HG03565 (cell line): ENCODE measurements at regions not wholly inside any gene's neighbourhood (a gene's known extent, or its start where the extent isn't known, plus 50 kb on each side); places are given as distances from the start of the nearest gene placed in this dataset.

Source experiments
- ATAC-seq: cut with Tn5 transposase; IDR thresholded peaks from one replicate; pipeline ENCODE4 v1.9.1; 2021; ENCODE audit warnings: mild to moderate bottlenecking, moderate library complexity; ENCODE audit not compliant: unreplicated experiment

DNA sequence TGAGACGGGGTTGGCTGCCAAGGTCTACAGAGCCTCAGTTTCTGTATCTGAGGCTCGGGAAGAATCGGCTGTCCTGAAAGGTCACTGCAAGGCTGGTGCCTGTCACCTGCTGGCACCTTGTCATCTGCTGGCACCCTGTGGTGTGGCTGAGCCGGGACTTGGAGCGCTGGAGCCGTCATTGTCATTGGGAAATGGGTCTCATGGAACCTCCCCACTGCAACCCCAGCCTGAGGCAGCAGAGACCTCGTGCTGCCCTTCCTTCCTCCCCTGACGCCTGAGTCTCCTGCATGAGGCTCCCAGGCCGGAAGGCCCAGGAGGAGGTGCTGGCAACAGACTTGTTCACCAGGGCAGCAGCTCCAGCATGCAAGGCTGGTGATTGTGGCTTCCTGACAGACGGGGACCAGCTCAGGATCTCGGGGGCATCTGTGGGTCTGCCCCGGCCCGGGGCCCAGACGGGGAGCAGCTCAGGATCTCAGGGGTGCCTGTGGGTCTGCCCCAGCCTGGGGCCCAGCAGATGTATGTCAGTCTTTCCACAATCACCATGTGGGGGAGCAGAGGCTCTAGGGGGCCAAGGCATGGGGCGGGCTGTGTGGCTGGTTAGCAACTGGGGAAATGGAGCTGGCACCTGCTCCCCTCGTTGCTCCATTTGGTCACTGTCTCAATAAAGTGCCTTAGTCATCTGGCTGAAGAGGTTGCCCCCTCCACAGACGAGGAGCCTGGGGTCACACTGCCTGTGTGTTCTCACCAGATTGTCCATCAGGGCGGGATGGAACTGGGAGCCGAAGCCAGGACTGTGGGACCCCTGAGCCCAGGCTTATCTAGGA lies 668.7 kb downstream of the BRD1 start:
- ATAC-seq: no peak

DNA sequence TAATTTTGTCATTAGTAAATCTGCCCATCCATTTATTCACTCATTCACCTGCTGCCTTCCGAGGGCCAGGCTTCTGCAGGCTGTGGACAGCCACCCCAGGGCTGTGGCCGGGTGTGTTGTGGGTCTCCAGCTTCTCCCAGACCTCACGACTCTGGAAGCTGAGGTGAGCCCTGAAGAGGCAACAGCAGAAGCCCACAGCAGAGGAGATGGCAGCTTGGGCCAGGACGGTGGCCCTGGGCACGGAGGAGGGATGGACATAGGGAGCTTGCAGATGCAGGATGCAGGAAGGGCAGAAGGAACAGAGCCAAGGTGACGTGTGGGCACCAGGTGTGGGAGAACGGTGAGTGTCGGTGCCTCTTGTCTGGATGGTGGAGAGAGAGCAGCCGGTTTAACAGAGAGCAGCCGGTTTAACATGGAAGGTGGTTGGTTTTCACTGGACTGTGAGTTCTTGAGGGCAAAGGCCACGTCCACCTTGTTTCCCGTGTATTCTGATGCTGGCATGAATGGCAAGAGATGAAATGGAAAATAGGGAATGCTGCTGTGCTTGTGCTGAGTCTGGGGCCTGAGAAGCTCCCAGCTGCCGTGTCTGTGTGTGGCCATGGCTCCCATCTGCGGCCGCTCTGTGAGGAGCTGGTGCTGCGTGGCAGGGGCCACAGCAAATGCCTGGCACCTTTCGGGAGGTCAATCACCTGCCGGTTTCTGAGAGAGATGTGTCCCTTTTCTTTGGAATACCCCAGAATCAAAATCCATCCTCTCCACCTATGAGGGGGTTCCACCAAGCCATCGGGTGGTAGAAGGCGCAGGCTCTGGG lies 669.9 kb downstream of the BRD1 start:
- no peak for ATAC-seq

DNA sequence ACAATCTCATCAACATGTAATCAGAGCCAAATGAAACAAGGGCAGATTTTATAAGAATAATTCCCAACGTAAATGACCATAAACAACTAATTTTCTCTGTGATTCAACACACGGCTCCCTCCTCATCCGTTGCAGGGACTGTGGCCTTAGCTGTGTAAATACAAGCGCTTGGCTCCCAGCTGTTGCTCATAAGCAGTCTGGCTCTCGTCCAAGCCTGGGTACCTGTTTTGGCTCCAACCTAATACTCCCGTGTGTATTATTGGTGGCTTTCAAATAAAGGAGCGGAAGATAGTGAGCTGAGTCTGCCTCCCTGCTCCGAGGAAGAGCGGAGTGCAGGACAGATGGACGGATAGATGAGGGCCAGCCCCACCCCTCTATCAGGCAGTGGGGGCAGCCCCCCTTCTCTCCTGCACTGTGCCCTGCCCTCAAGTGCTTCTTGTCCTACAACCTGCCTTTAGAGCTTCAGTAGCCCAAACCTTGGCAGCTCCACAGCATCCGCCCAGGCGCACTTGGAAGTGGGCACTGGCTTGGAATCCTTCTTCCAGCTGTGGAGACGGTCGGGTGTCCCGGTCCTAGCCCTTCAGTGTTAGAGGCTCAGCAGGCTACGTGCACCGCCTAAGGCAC lies 670.9 kb downstream of the BRD1 start:
- ATAC-seq: no peak

DNA sequence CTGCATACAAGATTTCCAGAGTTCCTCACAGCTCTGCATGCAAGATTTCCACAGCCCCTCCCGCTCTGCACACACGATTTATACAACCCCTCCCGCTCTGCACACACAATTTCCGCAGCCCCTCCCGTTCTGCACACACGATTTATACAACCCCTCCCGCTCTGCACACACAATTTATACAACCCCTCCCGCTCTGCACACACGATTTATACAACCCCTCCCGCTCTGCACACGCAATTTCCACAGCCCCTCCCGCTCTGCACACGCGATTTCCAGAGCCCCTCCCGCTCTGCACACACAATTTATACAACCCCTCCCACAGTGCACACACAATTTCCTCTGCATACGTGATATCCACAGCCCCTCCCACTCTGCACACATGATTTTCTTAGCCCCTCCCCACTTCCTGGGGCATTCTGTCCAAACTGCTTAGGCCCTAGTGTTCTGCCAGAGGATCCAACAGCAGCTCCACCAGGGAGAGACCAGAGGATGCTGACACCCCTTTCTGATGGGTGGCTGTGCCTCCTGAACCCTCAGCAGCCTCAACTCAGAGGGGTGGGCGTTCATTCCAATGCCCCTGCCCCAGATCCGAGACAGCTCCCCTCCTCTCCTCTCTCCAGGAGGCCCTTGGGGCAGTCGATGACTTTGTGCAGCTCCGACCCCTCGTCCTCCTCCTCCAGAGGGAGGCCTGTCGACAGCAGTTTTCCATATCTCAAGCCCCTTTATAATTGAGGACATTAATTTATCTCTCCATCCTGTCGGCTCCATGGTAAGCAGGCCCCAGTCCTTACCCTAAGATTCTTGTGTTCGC lies 671.7 kb downstream of the BRD1 start:
- ATAC-seq: no peak

DNA sequence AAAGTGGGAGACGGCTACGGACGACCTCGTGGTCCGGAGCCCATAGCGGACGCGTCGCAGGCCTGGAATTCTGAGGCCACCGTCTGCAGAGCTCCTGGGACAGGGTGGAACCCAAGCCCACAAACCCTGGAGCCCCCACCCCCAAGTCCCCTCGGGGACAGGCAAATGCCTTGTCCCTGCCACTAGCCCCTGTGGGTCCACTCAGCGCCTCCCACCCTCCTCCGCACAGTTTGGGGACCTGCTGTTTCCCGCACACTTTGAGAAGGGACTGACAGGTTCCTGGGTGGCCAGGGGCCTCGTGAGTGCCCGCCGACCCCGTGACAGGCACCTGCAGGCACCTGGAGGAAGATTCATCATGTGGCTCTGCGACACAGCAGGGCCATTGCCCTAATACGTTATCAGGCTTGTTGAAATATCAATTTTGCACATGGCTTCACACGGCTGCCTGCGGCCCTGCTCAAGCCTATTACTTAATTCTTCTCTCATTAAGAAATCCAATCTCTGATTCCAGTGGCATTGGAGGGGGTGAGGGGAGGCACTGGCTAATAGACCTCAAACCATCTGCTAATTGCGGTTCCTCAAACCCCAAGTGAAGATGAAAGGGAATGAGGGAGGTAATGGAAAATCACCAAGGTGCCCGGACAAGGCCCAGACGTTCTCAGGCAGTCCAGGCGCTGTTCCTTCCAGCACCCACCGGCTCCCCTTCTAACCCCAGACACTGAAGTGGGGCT lies 672.5 kb downstream of the BRD1 start:
- no peak for ATAC-seq

DNA sequence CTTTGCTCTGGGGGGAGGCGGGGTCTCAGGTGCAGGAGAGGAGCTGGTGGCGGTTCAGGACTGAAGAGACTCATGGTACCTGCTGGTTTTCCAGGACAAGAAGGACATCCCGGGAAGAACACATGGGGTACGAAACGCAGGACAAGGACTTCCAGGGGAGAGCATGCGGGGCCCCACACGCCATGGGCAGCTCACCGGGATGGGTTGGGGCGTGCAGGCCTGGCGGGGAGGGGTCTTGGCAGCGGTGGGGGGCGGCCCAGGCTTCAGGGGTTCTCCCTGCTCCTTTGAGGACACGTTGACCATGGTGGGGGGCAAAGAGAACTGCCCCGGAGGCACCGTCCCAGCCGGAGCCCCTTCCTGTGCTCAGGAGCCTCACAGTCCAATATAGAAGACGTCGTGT lies 673.2 kb downstream of the BRD1 start:
- ATAC-seq: no peak

DNA sequence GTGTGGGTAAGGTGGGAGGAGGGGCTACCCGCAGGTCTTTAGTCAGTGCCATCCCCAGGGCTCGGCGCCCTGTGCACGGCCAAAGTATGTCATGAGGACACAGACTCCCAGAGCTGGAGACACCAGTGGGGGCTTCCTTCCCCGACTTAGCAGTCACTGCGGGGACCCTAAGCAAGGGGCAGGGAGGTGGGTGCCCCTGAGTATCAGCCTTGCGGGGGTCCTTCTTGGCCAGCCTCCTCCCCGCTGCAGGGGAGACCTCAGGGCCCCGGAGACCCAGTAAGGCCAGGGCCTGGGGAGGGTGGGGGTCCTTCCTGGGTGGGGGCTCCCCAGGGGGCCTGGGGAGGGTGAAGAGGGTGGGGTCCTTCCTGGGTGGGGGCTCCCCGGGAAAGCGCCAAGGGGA lies 673.8 kb downstream of the BRD1 start:
- ATAC-seq: no peak

DNA sequence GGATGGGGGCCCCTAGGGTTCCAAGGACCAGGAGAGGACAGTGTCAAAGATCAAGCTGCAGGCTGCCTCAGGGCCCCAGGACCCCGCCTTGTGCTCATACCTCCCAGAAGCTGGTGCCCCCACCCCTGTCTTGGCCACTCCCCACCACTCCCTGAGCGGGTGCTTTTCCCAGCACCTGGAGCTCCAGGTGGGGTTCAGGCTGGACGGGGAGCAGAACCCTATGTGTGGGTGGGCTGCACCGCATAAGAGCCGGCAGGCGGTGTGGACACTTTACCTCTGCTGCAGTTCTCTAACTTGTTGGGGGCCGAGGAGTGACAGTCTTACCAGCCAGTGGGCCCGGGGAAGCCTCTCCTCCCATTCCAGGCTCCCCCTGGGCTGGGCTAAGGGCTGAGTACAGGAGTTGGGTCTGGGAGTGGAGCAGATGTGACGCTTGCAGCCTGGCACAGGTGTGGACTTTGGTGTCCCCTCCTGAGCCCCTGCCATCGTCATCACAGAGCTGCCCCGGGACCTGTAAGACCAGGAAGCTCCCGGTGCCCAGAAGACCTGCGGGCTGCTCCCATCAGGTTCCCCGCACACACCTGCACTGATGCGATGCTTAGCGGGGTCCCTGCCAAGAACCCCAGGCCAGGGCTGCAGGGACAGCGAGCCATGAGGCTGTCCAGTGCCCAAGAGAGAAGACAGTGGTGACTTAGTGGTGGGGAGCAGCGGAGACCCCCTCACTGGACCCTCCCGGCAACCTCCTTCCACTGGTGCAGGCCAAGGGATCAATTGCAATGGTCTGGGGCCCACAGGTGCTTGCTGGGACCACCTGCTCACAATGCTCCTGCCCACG lies 674.5 kb downstream of the BRD1 start:
- no peak for ATAC-seq

DNA sequence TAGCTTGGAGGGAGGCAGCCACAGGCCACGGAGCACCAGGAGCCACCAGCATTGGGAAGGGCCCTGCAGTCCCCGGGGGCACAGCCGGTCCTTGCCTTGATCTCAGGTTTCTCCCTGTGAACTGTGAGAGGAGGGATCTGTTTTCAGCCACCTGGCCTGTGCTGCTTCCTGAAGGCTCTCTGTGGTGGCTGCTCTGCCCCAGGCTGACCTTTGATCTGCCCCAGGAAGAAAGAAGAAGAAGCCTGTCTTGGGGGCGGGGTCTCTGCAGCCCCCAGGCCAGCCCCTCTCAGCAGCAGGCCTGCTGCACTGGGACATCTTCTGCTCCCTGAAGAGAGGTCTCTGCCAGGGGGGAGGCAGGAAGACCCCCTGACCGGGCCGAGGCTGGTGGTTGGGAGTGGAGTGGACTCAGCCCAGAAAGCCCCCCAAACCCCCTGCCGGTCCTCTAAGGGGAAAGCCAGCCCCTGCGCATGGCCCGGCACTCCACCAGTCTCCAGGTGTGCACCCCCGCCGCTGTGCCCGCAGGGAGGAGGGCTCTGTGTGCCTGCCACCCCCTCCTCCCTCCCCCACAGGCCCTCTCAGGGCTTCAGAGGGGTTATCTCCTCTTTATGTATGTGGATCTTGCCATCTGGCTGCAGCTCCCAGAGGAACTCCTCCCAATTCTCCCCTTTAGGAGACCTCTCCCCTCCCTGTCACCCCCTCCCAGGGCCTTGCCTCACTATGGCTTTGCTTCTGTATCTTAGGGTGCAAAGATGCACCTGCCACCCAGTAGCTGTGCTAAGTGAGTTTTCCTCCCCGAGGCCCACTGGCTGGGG lies 675.3 kb downstream of the BRD1 start:
- ATAC-seq: no peak

DNA sequence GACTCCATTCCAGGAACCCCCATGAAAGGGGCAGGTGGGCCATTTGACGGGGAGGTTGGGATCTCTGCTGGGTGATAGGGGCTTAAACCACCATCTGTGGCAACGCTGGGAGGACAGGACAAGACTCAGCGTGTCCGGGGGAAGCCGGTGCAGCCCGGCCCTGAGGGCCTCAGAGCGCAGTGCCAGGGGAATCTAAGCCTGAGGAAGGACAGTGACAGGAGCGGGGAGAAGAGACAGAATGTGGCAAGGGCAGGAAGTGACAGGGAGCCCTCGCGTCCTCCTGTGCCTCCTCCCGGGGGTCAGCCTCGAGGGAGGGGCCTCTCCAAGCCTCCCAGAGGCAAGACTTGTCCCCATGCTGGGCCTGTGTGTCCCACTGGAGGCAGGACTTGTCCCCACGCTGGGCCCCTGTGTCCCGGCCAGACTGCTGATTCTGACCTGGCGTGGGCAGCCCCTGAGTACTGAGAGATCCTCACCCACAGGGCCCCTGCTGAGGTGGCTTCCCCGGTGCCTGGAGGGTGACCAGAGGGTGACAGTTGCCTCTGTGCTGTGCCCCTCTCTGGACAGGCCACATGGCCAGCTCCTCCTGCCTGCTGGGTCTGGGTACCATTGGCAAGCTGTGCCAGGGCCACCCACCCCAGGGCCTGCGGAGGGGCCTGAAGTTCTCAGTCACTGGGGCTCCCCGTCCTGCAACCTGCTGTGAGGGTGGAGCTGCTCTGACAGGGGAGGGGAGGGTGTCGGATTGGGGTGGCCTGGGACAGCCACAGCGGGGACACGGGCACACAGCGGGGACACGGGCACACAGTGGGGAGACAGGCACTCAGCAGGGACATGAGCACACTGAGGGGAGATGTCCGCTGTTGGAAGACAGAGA lies 676.2 kb downstream of the BRD1 start:
- no peak for ATAC-seq

DNA sequence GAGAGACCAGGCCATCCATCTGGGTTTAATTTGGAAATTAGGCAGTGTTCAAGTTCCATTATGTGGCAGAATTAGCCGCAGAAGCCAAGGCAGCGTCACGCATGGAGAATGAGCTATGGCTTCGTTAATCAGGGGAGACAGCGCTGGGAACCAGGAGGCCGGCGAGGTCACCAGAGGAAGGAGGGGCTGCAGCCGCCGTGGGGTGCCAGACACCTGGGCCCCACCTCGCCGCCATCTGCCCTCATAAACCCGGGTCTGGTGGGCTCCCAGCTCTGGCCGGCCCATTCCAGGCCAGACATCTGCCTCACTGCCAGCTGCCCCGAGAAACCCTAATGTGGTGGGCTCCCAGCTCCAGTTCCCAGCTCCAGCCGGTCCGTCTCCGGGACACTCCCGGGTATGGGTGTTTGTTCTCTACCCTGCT lies 676.9 kb downstream of the BRD1 start:
- no peak for ATAC-seq

DNA sequence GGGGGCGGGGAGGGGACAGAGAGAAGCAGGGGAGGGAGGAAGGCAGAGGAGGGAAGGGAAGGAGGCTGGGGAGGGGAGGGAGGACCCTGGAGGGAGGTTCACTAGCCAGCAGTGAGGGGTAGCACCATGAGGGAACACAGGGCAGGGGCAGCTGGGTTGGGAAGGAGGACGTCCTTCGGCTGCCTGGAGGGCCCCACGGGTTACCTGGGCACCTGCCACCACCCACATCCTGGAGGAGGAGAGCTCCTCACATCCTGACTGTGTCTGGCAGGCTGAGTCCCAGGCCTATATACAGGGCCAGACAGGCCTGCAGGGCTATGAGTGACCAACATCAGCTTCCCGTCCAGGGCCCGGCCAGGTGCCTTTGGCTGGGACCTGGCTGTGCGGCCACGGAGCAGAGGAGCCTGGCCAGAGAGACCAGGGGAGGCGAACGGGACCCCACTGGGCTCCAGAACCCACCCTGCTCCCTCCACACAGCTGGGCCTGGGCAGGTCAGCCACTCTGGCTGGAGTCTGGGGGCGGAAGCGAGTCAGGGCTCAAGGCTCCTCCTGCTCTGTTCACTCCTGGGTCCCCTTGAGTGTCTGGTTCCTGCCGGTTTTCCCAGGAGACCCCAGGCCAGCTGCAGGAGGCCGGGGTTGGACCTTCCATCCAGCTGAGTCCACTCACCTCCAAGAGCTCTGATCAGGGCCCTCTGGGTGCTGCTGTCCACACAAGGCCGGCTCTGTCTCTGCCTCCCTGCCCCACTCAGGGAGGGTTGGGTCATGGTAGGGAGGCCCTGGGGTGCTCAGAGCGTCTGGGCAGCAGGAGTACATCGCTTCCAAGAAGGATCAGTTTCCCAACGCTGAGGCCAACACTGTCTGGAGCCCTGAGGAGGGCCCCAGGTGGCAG lies 677.7 kb downstream of the BRD1 start:
- no peak for ATAC-seq

DNA sequence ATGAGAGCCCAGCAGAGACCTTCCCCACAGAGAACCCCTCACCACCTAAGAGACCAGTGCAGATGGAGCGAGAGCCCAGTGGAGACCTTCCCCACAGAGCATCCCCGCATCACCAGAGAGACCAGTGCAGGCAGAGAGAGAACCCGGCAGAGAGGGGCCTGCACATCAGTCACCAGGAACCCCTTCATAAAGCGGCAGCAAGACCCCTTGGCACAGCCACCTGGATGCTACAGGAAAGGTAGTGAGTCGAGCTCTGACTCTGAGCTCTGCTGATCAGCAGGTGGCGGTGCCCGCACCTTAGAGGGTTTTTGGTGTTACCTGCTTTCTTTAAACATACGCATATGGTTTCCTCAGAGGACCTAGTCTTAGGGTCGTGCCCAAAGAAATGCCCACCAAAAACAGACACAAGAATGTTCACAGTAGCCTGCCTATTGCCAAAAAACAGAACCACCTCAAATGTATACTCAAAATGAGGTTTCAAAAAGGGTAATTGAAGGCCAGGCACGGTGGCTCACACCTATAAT lies 678.7 kb downstream of the BRD1 start:
- ATAC-seq: no peak

DNA sequence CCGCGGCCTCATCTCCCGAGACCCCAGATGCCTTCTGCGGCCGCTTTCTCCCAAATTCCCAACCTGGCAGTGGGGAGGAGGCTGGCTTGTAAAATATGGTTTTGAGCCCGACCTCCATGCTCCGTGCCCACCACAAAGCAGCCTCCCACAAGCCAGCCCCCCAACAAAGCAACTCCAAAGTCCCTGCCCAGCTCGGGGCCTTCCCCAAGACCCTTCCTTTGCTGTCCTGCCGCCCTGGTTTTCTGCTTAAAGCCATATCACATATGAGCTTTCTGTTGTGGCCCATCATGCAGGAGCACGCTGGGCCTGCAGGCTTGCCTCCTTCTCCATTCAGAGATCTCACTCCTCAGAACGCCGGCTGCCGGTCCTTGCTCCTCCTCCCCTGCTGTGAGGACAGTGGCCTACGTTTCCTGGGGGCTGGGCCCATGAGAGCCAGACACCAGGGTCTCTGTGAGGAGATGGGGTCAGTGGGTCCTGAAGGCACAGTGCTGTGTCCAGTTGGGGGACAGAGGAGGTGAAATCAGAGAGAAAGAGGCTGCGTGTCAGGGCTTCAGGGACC lies 680.0 kb downstream of the BRD1 start:
- ATAC-seq: no peak

DNA sequence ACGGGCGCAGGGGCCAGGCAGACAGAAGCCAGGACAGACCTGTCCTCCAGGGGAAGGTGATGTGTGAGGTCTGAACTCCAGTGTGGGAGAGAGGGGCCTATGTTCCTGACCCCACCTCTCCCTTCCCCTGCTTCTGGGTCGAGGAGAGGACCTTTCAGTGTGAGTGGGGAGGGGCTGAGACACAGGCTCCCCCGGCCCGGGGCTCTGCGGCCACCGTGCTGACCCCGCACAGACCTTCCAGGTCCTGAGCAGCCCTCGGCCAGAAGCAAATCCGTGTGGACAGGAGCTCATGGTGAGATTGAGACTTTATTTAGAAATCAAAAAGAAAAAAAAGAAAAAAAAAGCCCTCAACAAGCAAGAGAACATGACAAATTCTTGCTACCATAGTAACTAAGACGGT lies 680.5 kb downstream of the BRD1 start:
- no peak for ATAC-seq

DNA sequence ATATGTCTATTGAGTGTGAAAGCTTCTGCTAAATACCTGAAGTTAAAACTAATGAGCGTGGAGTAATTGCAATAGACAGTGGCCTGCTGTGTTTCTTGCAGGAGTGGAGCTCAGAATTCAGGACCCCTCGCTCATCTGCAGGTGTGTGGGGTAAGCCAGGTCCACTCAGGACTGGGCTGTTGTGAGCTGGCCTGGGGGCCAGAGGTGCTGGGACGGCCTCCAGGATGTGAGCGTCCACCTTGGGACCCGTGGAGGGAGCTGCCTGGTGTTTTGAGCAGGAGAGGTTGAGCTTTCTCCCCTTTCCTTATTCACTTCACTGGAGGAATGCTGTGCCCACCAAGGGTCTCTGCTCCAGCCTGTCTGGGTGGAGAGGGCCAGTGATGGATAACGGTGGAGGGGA lies 681.2 kb downstream of the BRD1 start:
- ATAC-seq: no peak
